ENCODE measurements at regions not wholly inside any gene's neighbourhood (a gene's known extent, or its start where the extent isn't known, plus 50 kb on each side); places are given as distances from the start of the nearest gene placed in this dataset.

GRCh38 chr3:177438596-177439220 lies 241.4 kb upstream of the TBL1XR1 start:
- TF ChIP-seq, protein P1, sequence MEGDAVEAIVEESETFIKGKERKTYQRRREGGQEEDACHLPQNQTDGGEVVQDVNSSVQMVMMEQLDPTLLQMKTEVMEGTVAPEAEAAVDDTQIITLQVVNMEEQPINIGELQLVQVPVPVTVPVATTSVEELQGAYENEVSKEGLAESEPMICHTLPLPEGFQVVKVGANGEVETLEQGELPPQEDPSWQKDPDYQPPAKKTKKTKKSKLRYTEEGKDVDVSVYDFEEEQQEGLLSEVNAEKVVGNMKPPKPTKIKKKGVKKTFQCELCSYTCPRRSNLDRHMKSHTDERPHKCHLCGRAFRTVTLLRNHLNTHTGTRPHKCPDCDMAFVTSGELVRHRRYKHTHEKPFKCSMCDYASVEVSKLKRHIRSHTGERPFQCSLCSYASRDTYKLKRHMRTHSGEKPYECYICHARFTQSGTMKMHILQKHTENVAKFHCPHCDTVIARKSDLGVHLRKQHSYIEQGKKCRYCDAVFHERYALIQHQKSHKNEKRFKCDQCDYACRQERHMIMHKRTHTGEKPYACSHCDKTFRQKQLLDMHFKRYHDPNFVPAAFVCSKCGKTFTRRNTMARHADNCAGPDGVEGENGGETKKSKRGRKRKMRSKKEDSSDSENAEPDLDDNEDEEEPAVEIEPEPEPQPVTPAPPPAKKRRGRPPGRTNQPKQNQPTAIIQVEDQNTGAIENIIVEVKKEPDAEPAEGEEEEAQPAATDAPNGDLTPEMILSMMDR (IDR thresholded peaks at IDR 0.05): no peak
- no peak for TF ChIP-seq POLR2A (IDR thresholded peaks at IDR 0.05)

Measured in testis (tissue), 2 donors.